Stomach (tissue), 8 donors: ENCODE measurements at regions not wholly inside any gene's neighbourhood (a gene's known extent, or its start where the extent isn't known, plus 50 kb on each side); places are given as distances from the start of the nearest gene placed in this dataset.
A peak's percentile ranks its signal among the peaks of the same experiment; 100 is the strongest.

Experiments
- DNase-seq, 2 donors: peaks; one replicate each; pipeline versions ENCODE4 v3.0.0 to v3.0.0-alpha.2; 2013 to 2019
- H3K27ac ChIP-seq, 5 donors: fragments of 200-600 bp in 4 of 5; sonication (generic) in 4 of 5; one replicate each; pipeline ENCODE4 v1.5.1; 2013 to 2019; ENCODE audit warnings: mild to moderate bottlenecking in 1 of 5, moderate library complexity in 1 of 5
- H3K27me3 ChIP-seq, 3 donors: fragments of 200-600 bp; sonication (generic); one replicate each; pipeline ENCODE4 v1.5.1; 2017 to 2019; ENCODE audit warnings: mixed run types in 1 of 3
- H3K36me3 ChIP-seq, 4 donors: fragments of 200-600 bp; sonication (generic); 1 replicate in 3 of 4; 2 replicates in 1 of 4; pipeline ENCODE4 v1.5.1; 2016 to 2019
- H3K4me1 ChIP-seq, 4 donors: fragments of 200-600 bp; sonication (generic); one replicate each; pipeline ENCODE4 v1.5.1; 2016 to 2019
- H3K4me3 ChIP-seq, 4 donors: fragments of 200-600 bp; sonication (generic) in 3 of 4; one replicate each; pipeline ENCODE4 v1.5.1; 2016 to 2019; ENCODE audit warnings: mild to moderate bottlenecking in 1 of 4
- H3K9me3 ChIP-seq, 4 donors: fragments of 200-600 bp; sonication (generic); one replicate each; pipeline ENCODE4 v1.5.1; 2016 to 2019
- EP300 ChIP-seq: sonication (generic); formaldehyde crosslinking; IDR thresholded peaks from one replicate; pipeline ENCODE4 v1.6.1; 2017; ENCODE audit warnings: antibody characterized with exemption
- POLR2A ChIP-seq, 4 donors: fragments of 450-650 bp; IDR thresholded peaks; one replicate each; pipeline ENCODE4 v1.6.1; 2016; ENCODE audit warnings: antibody characterized with exemption in 4 of 4, control low read depth in 2 of 4, mild to moderate bottlenecking in 1 of 4, moderate library complexity in 1 of 4
- POLR2AphosphoS5 ChIP-seq, 3 donors: sonication (generic); formaldehyde crosslinking; IDR thresholded peaks; one replicate each; pipeline ENCODE4 v1.6.1; 2016; ENCODE audit warnings: antibody characterized with exemption in 3 of 3
- WGBS, 5 donors: extraction: QIAGEN DNeasy Blood & Tissue Kit in 3 of 5; methylation state at CpG; one replicate each; pipeline versions ENCODE4 v1.1.5 to v1.1.7; 2013 to 2018; 5-methylcytosine and 5-hydroxymethylcytosine counted together
- intact Hi-C: fragments of 100-400 bp; cut with DNase I; formaldehyde crosslinking; loops from one replicate; pipeline ENCODE4 v1.15.1; 2023; ENCODE audit warnings: low total_unique reads
- small RNA-seq, 4 donors: library from RNA; depleted of rRNA; stranded (forward); fragments of <200 nt; gene quantifications; one replicate each; pipeline ENCODE3, GENCODE V24; 2016
- TF ChIP-seq, protein P1 (sequence below), 7 experiments: fragments of 450-650 bp in 4 of 7; fragments of 200-600 bp in 3 of 7; sonication (generic) in 3 of 7; IDR thresholded peaks; one replicate each; pipeline ENCODE4 v1.5.1; 2016 to 2019; ENCODE audit warnings: antibody characterized with exemption in 7 of 7, control low read depth in 2 of 7, mild to moderate bottlenecking in 1 of 7
- donor health status: healthy with polysubstance abuse.
- donor health status: Bipolar disorder and iron deficiency.
- donor health status: healthy.

DNA sequence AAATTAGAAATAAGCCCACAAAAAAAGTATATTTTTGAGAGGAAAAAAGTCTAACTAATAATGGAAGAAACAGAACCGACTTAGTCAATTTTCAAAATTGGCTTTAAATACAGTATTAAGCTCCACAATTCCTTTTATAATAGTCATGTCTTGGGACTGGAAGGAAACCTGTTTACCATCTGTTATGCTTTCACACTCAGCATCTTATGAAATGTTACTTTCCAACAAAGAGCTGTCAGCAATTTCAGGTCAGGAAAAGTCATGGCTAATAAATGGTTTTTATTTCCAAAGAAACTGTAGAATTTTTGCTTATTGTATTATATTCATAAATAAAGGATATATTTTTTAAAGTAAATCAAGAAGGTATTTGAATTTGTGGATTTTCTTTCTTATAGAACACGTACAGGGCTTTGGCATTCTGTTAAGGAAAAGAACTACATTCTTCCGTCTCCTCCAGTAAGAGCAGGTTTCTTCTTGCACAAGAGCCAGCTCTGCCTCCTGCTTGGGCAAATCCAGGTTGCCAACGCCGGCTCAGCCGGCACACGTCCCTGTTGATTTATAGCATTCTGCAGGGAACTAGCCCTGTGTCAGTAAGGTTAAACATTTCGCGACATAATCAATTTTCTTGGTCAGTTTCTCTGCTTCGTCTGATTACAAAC is 52.9 kb upstream of the GPR12 start:
- H3K9me3 ChIP-seq, result no peaks in the 10 kb centered on the region
- intact Hi-C loops, result no loop called here
- peak in 1 of 2 donors; percentile 25 for DNase-seq
- no peak overlapping the region for H3K4me3 ChIP-seq
- TF ChIP-seq, protein P1, sequence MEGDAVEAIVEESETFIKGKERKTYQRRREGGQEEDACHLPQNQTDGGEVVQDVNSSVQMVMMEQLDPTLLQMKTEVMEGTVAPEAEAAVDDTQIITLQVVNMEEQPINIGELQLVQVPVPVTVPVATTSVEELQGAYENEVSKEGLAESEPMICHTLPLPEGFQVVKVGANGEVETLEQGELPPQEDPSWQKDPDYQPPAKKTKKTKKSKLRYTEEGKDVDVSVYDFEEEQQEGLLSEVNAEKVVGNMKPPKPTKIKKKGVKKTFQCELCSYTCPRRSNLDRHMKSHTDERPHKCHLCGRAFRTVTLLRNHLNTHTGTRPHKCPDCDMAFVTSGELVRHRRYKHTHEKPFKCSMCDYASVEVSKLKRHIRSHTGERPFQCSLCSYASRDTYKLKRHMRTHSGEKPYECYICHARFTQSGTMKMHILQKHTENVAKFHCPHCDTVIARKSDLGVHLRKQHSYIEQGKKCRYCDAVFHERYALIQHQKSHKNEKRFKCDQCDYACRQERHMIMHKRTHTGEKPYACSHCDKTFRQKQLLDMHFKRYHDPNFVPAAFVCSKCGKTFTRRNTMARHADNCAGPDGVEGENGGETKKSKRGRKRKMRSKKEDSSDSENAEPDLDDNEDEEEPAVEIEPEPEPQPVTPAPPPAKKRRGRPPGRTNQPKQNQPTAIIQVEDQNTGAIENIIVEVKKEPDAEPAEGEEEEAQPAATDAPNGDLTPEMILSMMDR (IDR thresholded peaks at IDR 0.05), result no peak
- TF ChIP-seq EP300, result no peak
- no peak for TF ChIP-seq POLR2AphosphoS5 (IDR thresholded peaks at IDR 0.05)
- no peak for TF ChIP-seq POLR2A (IDR thresholded peaks at IDR 0.05)
- no peak overlapping the region for H3K27ac ChIP-seq
- H3K36me3 ChIP-seq, result no peaks in the 10 kb centered on the region
- peaks cover 0 to 4% (median 0%) of the 10 kb centered on the region in 3 donors for H3K27me3 ChIP-seq
- H3K4me1 ChIP-seq, result no peaks in the 10 kb centered on the region
- WGBS, 5 donors, result 32 to 40% (median 34%) methylated on average over 10 of the region's 10 CpGs

DNA sequence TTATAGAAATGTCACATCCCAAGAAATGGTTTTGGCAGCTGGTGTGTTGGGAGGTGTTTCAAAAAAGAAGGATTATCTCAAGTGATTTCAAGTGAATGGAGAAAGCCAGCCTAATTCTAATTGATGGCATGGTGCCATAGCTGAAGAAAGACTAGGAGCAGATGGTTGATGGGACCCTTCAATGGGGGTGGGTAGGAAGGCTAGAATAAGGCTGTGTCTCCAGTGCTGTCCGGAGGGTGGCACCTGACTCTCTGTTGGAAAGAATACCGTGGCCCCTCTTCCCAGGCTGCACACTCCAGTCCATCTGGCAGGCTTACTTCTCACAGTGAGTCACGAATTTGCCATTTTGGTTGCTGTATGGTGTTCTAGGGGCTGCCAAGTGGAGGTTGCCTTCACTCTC is 51.0 kb upstream of the GPR12 start:
- TF ChIP-seq POLR2AphosphoS5 (IDR thresholded peaks at IDR 0.05) (no peak), EP300 (no peak)
- TF ChIP-seq, protein P1 (IDR thresholded peaks at IDR 0.05), result no peak
- no peak overlapping the region for H3K4me3 ChIP-seq
- peaks cover 0 to 4% (median 0%) of the 10 kb centered on the region in 3 donors for H3K27me3 ChIP-seq
- DNase-seq, result no peak
- WGBS, 5 donors, result 72 to 88% (median 77%) methylated on average over 3 of the region's 3 CpGs
- no peaks in the 10 kb centered on the region for H3K4me1 ChIP-seq
- intact Hi-C loops, result no loop called here
- no peaks in the 10 kb centered on the region for H3K9me3 ChIP-seq
- H3K27ac ChIP-seq, result no peak overlapping the region
- no peaks in the 10 kb centered on the region for H3K36me3 ChIP-seq

Small RNA genes lying in the stretch of these regions (small RNA-seq; reads per million reads assigned to genes)
- gene RPS21P8, result 0 reads per million in 4 donors
